Brain microvascular endothelial cell (primary cell): ENCODE measurements at regions not wholly inside any gene's neighbourhood (a gene's known extent, or its start where the extent isn't known, plus 50 kb on each side); places are given as distances from the start of the nearest gene placed in this dataset.

Source experiments
- DNase-seq: peaks from one replicate; pipeline ENCODE4 v3.0.0-alpha.2; 2020
- H3K27ac ChIP-seq: fragments of 250-450 bp; sonication (Bioruptor Pico); 2 replicates; pipeline ENCODE4 v1.5.1; 2020; ENCODE audit warnings: mild to moderate bottlenecking, moderate library complexity
- H3K27me3 ChIP-seq: fragments of 250-450 bp; sonication (Bioruptor Pico); replicated peaks from 2 replicates; pipeline ENCODE4 v1.5.1; 2020; ENCODE audit warnings: mild to moderate bottlenecking
- H3K36me3 ChIP-seq: fragments of 250-450 bp; sonication (Bioruptor Pico); replicated peaks from 2 replicates; pipeline ENCODE4 v1.5.1; 2020; ENCODE audit warnings: mild to moderate bottlenecking
- H3K4me3 ChIP-seq: 2 replicates; pipeline ENCODE4 v1.5.1; 2011; ENCODE audit warnings: low read depth, mild to moderate bottlenecking, control low read depth, low read length, moderate library complexity
- CTCF ChIP-seq: IDR thresholded peaks from 2 replicates; pipeline ENCODE4 v1.5.1; 2011; ENCODE audit warnings: low read depth, mild to moderate bottlenecking, moderate library complexity, low read length, control low read depth, inconsistent platforms; ENCODE audit errors: missing control alignments
- in situ Hi-C: cut with HindIII; loops from 2 replicates; pipeline ENCODE4 v1.10.0; 2017; ENCODE audit warnings: low sequenced_read_pairs, low pct_ligation_motif_present

DNA sequence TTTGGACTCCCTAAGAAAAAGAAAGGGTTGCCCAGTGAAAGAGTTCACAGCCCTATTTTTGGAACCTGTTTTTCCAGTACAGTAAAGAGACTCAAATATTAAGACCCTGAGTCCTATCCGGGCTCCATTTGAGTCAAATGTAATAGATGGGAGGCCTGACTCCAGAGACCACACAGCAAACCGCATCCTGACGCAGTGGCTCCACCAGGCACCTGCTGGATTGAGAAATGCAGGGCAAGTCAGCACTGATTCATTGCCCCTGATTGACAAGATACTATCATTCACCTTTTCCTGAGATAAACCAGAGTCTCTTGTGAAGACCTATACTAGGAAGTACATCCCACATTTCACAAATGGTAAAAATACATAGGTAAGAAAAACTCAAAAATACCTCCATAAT is 715.7 kb upstream of the SOX9 start:
- in situ Hi-C loops: no loop called here
- DNase-seq: no peak
- Histone ChIP-seq H3K27ac (no peak overlapping the region), H3K36me3 (no peaks in the 10 kb centered on the region), H3K4me3 (no peak overlapping the region), H3K27me3 (no peaks in the 10 kb centered on the region)
- TF ChIP-seq CTCF: no peak

DNA sequence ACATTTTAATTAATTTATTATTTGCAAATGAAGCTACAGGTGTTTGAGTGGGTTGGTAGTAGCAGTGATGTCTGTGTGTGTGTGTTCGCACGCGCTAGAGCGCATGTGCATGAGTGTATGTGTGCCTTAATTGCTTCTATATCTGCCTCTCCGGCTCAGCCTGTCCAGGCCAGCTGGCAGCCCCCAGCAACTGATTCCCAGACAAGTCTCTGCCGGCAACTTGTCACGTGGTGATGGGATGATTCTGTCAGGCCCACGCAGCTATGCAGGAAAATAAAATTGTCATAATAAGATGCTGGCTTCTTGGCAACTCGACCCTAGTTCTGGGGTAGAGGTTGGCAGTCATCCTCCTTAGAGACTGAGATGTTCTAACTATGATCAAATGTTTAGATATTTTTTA is 712.8 kb upstream of the SOX9 start:
- H3K4me3 ChIP-seq: no peak overlapping the region
- no peak for TF ChIP-seq CTCF
- no peak for DNase-seq
- in situ Hi-C loops: no loop called here
- no peaks in the 10 kb centered on the region for H3K36me3 ChIP-seq
- no peak overlapping the region for H3K27ac ChIP-seq
- no peaks in the 10 kb centered on the region for H3K27me3 ChIP-seq

GRCh38 chr17:71409137-71409536 is 711.7 kb upstream of the SOX9 start:
- TF ChIP-seq CTCF: no peak
- Histone ChIP-seq H3K27me3 (no peaks in the 10 kb centered on the region), H3K27ac (no peak overlapping the region), H3K36me3 (no peaks in the 10 kb centered on the region), H3K4me3 (no peak overlapping the region)
- in situ Hi-C loops: no loop called here
- no peak for DNase-seq

GRCh38 chr17:71409712-71410111 is 711.1 kb upstream of the SOX9 start:
- Histone ChIP-seq H3K36me3 (no peaks in the 10 kb centered on the region), H3K4me3 (no peak overlapping the region), H3K27me3 (no peaks in the 10 kb centered on the region), H3K27ac (no peak overlapping the region)
- TF ChIP-seq CTCF: no peak
- DNase-seq: peak; percentile 20
- in situ Hi-C loops: no loop called here

DNA sequence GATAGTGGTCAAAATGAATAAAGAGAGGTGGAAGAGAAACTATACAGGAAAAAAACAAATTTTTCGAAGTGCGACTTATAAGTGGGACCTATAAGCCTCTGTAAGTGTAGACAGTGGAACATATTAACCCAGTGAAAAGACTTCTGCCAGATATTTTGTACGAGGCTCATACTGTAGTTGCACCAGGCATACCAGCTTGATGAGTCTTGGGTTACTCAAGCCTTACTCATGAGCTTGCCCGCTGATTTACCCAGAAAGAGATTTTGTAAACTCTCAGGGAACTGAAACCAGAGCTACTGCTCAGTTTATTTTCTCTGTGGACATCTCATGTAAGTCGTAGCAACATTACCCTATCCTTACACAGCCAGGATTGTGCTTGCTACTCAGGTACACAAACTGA is 708.0 kb upstream of the SOX9 start:
- in situ Hi-C loops: no loop called here

More for the DNA sequence above, 708.0 kb upstream of the SOX9 start:
- Histone ChIP-seq H3K4me3 (no peak overlapping the region), H3K27ac (peak overlapping the region; percentile 80), H3K27me3 (no peaks in the 10 kb centered on the region), H3K36me3 (no peaks in the 10 kb centered on the region)
- no peak for TF ChIP-seq CTCF
- peak; percentile 95 for DNase-seq
